Bone marrow (tissue), 2 donors: ENCODE measurements at regions not wholly inside any gene's neighbourhood (a gene's known extent, or its start where the extent isn't known, plus 50 kb on each side); places are given as distances from the start of the nearest gene placed in this dataset.

Source experiments
- DNase-seq, 2 donors: peaks; one replicate each; lab custom pipeline; 2025; lab: John Stamatoyannopoulos, UW

- no peak for DNase-seq
Measured at GRCh38 chr6:94065707-94066337, 646.5 kb upstream of the EPHA7 start.

DNA sequence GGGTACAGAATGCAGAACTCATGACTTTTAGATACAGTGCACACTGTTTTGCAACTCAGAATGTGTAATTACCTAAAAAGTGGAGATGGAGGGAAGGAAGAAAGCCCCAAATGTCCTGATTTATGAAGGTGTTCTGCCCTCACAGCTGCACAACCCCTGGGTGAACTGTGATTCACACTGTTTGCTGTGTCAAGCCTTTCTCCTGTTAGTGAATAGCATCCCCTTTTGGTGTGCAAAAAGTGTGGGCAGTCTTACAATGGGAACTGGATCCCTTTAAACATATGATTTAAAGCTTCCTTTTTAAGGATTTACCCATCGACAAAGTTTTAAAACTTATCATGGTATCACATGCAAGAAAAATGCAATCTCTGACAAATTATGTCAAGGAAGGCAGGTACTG is 633.4 kb upstream of the EPHA7 start:
- DNase-seq: no peak

DNA sequence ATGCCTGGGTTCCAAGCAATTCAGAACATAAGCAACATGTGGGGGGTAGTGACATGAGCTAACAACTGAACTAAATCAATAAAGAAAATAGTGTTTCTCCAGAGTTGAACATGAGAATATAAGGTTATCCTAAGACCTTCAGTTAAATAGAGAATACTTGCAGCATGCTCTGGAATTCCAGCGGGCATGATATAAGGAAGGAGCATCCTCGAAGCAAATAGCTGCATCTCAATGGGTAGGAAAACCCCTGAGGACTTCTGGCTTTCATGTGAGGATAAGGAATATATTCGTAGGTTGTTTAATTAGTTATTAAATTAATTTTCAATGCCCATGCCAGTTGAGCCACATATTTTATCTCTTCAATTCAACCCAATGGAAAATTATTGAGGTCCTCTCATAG is 631.2 kb upstream of the EPHA7 start:
- no peak for DNase-seq

DNA sequence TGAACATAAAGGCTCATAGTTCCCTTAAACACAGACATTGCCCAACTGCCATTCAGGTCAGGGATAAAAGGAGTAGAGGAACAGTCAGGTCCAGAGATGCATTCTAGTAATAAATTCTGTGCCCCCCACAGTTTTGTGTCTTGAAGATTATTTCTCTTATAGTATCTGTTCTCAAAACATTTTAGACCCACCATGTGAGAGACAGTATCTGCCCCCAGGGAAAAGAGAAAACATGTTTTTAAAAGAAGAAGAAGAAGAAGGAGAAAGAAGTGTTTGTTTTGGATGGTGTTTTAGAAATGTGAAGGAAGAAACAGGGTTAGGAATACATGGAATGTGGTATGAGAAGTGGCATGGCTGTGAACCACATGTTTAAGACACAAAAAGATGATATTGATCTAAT is 629.6 kb upstream of the EPHA7 start:
- no peak for DNase-seq

DNA sequence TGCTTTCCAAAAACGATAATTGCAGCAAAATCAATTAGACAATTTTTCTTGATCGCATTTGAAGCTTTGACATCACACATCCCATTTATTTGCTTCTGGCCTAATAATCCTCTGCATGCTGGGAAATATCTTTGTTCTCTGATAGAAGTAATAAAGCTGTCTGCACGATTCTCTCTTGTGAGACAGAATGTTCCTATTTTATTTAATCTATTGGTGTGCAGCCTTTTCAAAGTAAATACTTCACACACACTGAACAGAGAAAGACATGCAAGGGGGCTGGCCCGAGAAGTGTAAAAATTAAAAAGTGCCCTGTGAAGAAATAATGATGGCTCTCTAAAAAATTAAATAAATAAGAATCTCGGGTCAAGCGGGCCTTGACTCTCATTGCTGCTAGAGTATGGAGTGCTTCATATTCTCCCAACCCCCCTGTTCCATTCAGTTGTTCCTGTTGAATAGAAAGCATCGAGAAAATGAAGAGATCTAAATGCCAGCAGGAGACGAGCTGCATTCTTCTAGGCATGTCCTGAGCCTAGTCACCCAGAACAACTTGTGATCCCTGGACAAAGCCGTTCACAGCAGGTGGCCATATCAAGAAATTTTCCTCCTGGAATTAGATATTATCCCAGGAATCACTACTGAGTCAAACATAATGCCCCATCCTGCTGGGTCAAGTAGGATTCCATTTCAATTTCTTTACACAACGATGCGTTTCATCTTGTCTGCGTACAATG is 625.9 kb upstream of the EPHA7 start:
- no peak for DNase-seq

- no peak for DNase-seq
Measured at GRCh38 chr6:94041945-94042709, 622.8 kb upstream of the EPHA7 start.

- no peak for DNase-seq
Measured at GRCh38 chr6:94036024-94036423, 616.7 kb upstream of the EPHA7 start.

DNA sequence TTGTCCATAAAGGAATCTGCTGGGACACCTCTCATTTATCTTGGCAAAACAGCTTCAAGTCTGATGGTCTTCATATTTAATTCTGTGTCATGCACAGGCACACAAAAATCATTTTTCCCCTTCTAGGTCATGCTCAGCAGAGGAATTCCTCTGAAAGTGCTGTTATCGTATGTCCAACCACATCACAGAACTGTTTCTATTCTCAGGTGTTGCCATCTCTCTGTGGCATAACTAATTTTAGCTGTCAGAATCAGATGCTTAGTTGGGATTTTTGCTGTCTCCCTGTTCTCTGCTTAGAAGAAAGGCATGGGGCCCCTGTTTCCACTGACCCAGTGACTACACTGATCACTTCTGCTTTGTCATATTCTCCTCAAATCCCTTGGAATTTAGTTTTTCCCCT is 608.0 kb upstream of the EPHA7 start:
- DNase-seq: no peak

GRCh38 chr6:94026575-94026974 is 607.2 kb upstream of the EPHA7 start:
- no peak for DNase-seq

GRCh38 chr6:94005835-94006234 is 586.5 kb upstream of the EPHA7 start:
- DNase-seq: no peak

- DNase-seq: no peak
Measured at GRCh38 chr6:93992976-93993375, 573.6 kb upstream of the EPHA7 start.

DNA sequence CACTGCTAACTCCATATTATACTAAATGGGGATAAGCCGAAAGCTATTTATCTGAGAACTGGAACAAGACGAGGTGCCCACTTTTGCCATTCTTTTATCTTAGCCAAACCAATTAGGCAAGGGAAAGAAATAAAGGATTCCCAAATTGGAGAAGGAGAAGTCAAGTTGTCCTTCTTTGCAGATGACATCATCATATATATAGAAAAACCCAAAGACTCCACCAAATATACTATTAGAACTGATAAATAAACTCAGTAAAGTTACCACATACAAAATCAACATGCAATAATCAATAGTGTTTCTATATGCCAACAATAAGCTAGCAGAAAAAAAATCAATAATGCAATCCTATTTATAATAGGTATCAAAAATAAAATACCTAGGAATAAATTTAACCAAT is 570.3 kb upstream of the EPHA7 start:
- DNase-seq: no peak

GRCh38 chr6:93985953-93986352 is 566.6 kb upstream of the EPHA7 start:
- DNase-seq: no peak

GRCh38 chr6:93975159-93975558 is 555.8 kb upstream of the EPHA7 start:
- DNase-seq: no peak

DNA sequence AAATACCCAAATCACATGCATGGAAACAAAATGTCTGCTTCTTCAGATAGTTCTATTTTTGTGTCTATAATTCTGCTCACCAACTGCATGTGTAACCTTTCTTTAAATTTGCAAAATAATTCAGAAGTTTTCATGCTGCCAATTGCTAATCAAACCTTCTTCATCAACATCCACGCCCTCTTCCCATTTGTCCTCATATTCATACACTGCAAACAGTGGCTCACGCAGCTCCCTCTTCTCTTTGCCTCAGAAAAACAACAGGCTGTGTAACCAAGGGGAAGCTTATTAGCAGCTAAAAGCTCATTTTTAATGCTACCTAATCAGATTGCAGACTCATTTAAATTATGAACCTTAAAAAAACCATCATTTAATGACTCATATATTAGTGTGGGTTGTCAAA is 555.0 kb upstream of the EPHA7 start:
- DNase-seq: no peak

- DNase-seq: no peak
Measured at GRCh38 chr6:93972791-93973190, 553.4 kb upstream of the EPHA7 start.

- DNase-seq: no peak
Measured at GRCh38 chr6:93970684-93971083, 551.3 kb upstream of the EPHA7 start.

DNA sequence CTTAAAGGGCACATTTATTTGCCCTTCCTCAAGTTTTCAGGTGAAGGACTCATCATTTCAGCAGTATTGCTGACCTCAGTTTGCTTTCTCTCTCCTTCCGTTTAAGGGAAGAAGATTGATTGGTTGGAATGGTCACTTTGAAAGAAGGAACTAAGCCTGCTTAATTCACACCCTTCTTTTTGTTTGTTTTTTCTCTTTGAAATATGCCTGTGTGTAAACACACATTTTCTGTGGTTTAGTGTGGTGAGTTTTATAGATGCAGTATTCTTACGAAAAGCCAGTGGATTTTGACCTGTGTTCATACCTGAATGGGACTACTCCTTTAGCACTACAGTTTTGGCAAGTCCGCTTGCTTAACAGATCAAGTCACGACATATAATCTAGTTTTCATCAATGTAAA is 548.8 kb upstream of the EPHA7 start:
- no peak for DNase-seq

DNA sequence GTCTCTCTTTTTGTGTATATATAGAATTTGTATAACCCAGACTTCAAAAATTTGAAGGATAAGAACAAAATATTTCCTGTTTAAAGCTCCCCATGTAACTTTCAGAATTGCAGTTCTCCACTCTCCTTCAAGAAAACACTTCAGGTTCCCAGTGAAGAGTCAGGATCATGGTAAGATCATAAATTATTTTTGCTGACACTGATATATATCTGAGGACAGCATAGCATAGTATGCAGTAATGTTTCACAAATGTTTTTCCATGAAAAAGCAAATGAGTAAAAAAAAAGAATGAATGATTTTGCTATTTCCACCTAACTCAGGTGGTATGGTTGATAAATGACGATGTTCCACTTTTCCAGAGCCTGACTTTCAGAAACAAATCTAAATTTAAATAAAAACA is 545.6 kb upstream of the EPHA7 start:
- DNase-seq: no peak

DNA sequence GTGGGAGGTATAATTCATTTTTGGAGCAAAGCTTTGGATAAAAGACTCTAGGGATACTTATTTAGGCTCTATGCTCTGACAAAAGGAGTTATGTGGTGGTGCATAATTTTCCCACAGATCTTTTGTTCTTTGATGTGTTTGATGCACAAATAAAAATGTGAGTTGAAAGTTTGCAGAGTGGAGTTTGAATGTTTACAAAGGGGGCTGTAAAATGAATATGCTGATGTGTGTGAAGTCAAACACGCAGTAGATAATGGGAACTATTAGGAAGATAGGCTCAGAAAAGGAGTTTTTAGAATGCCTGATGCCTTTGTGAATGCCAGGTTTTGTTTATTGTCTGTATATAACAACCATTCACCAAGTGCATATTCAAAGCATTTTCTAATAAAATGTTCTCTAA is 545.0 kb upstream of the EPHA7 start:
- DNase-seq: no peak

DNA sequence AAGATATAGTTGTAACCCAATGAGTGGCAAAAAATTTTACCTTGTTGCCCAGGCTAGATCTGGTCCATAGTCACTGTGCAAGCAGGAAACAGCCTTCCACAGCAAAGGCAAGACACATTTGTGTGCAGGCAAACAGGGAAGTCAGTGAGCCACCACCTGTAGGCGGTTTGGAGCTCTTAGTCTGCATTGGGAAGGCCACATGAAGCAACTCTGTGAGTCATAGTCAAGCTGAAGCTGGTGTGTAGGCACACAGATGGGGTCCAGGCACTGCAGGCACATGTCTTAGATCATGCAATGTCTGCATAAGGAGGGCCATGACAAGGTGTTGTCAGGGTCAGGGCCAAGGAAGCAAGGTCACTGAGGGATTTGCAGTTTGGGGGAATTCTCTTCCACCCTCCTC is 543.2 kb upstream of the EPHA7 start:
- DNase-seq: no peak

DNA sequence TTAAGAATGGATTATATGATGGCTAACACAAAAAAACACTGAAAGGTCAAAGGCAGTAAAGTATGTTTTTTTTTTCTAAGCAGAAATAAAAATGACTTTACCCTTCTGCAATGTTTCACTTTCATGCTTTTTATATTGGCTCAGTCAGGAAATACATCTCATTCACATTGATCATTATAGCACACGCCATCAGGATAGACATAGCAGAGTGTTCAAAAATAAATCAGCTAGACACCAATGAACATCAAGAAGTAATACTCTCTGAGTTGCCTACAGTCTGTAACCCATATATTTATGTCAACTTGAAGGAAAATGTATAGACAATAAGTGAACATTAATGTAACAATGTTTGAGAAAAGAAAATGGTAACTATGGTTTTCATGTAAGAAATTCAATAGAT is 535.2 kb upstream of the EPHA7 start:
- no peak for DNase-seq

DNA sequence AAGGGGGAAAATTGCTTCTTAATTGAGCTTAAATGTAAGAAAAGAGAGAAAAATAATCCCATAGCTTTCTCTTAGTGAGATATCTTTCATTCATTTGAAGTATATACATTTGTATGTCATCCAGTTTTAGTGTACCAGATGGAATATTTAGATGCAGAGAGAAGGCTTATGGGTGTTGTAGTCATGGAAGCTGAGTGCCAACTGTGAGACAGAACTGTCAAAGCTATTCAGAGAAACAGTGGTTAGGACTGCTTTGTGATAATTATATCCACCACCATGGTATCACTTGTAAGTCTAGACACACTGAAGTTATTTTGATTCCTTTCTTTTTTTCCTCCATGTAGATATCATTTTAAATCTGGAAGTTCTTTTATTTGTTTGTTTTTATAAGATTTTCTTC is 524.3 kb upstream of the EPHA7 start:
- no peak for DNase-seq
